Esophagus muscularis mucosa (tissue), 4 donors: ENCODE measurements at regions not wholly inside any gene's neighbourhood (a gene's known extent, or its start where the extent isn't known, plus 50 kb on each side); places are given as distances from the start of the nearest gene placed in this dataset.

Experiments used
- EP300 ChIP-seq: sonication (generic); formaldehyde crosslinking; IDR thresholded peaks from one replicate; pipeline ENCODE4 v1.6.1; 2017; ENCODE audit warnings: antibody characterized with exemption
- POLR2A ChIP-seq: fragments of 450-650 bp; IDR thresholded peaks from one replicate; pipeline ENCODE4 v1.6.1; 2017; ENCODE audit warnings: antibody characterized with exemption, moderate library complexity, mild to moderate bottlenecking, low read depth
- POLR2AphosphoS5 ChIP-seq, 2 donors: sonication (generic); formaldehyde crosslinking; IDR thresholded peaks; one replicate each; pipeline ENCODE4 v1.6.1; 2017; ENCODE audit warnings: antibody characterized with exemption in 2 of 2
- TF ChIP-seq, protein P1 (sequence below), 3 experiments: fragments of 200-600 bp in 2 of 3; fragments of 450-650 bp in 1 of 3; sonication (generic) in 2 of 3; IDR thresholded peaks; one replicate each; pipeline ENCODE4 v1.5.1; 2017 to 2019; ENCODE audit warnings: antibody characterized with exemption in 3 of 3, mild to moderate bottlenecking in 2 of 3, moderate library complexity in 1 of 3

DNA sequence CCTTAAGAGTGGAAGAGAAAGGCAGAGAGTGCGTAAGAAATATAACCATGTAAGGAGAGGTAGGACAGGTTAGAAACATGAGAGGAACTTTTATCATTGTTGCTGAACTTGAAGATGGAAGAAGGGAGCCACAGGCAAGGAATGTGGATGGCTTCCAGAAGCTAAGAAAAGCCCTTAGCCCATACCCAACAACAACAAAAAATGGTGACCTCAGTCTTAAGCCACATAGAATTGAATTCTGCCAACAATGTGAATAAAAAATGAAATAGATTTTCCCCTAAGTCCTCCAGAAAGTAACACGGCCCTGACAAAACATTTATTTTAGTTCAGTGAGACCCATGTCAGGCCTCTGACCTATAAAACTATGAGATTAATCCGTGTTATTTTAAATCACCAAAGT lies 767.3 kb downstream of the FAM181B start:
- no peak for TF ChIP-seq POLR2A
- TF ChIP-seq, protein P1, sequence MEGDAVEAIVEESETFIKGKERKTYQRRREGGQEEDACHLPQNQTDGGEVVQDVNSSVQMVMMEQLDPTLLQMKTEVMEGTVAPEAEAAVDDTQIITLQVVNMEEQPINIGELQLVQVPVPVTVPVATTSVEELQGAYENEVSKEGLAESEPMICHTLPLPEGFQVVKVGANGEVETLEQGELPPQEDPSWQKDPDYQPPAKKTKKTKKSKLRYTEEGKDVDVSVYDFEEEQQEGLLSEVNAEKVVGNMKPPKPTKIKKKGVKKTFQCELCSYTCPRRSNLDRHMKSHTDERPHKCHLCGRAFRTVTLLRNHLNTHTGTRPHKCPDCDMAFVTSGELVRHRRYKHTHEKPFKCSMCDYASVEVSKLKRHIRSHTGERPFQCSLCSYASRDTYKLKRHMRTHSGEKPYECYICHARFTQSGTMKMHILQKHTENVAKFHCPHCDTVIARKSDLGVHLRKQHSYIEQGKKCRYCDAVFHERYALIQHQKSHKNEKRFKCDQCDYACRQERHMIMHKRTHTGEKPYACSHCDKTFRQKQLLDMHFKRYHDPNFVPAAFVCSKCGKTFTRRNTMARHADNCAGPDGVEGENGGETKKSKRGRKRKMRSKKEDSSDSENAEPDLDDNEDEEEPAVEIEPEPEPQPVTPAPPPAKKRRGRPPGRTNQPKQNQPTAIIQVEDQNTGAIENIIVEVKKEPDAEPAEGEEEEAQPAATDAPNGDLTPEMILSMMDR (IDR thresholded peaks at IDR 0.05): no peak
- TF ChIP-seq POLR2AphosphoS5 (IDR thresholded peaks at IDR 0.05): no peak
- no peak for TF ChIP-seq EP300
